Nephron progenitor cell (in vitro differentiated cells): ENCODE measurements at regions not wholly inside any gene's neighbourhood (a gene's known extent, or its start where the extent isn't known, plus 50 kb on each side); places are given as distances from the start of the nearest gene placed in this dataset.

Experiments used
- DNase-seq: peaks from one replicate; pipeline ENCODE4 v3.0.0; 2021
- H3K27ac Mint-ChIP-seq: 2 replicates; pipeline ENCODE4 v1.8.0; 2021; ENCODE audit warnings: mild to moderate bottlenecking, moderate library complexity, mixed read lengths
- H3K27me3 Mint-ChIP-seq: 2 replicates; pipeline ENCODE4 v1.8.0; 2021; ENCODE audit warnings: mild to moderate bottlenecking, low read depth, mixed read lengths; ENCODE audit not compliant: poor library complexity
- H3K36me3 Mint-ChIP-seq: 2 replicates; pipeline ENCODE4 v1.8.0; 2021; ENCODE audit warnings: low read depth, mixed read lengths
- H3K4me1 Mint-ChIP-seq: 2 replicates; pipeline ENCODE4 v1.8.0; 2021; ENCODE audit warnings: mixed read lengths
- H3K4me3 Mint-ChIP-seq: 2 replicates; pipeline ENCODE4 v1.8.0; 2021; ENCODE audit warnings: mild to moderate bottlenecking, moderate library complexity, mixed read lengths
- H3K9me3 Mint-ChIP-seq: 2 replicates; pipeline ENCODE4 v1.8.0; 2021; ENCODE audit warnings: mild to moderate bottlenecking, moderate library complexity, mixed read lengths
- TF ChIP-seq, protein P1 (sequence below): fragments of 200-600 bp; sonication (generic); IDR thresholded peaks from 2 replicates; pipeline ENCODE4 v1.5.0; 2021; ENCODE audit warnings: antibody characterized with exemption

GRCh38 chr1:101307985-101308689, 71.3 kb downstream of the S1PR1 start:
- Mint-ChIP-seq H3K4me1 (peaks cover 72% of the 10 kb centered on the region), H3K4me3 (no peak overlapping the region), H3K9me3 (peaks cover 3% of the 10 kb centered on the region), H3K27ac (peak overlapping the region; percentile 47), H3K27me3 (peaks cover 7% of the 10 kb centered on the region), H3K36me3 (no peaks in the 10 kb centered on the region)
- no peak for DNase-seq
- TF ChIP-seq, protein P1, sequence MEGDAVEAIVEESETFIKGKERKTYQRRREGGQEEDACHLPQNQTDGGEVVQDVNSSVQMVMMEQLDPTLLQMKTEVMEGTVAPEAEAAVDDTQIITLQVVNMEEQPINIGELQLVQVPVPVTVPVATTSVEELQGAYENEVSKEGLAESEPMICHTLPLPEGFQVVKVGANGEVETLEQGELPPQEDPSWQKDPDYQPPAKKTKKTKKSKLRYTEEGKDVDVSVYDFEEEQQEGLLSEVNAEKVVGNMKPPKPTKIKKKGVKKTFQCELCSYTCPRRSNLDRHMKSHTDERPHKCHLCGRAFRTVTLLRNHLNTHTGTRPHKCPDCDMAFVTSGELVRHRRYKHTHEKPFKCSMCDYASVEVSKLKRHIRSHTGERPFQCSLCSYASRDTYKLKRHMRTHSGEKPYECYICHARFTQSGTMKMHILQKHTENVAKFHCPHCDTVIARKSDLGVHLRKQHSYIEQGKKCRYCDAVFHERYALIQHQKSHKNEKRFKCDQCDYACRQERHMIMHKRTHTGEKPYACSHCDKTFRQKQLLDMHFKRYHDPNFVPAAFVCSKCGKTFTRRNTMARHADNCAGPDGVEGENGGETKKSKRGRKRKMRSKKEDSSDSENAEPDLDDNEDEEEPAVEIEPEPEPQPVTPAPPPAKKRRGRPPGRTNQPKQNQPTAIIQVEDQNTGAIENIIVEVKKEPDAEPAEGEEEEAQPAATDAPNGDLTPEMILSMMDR = no peak

DNA sequence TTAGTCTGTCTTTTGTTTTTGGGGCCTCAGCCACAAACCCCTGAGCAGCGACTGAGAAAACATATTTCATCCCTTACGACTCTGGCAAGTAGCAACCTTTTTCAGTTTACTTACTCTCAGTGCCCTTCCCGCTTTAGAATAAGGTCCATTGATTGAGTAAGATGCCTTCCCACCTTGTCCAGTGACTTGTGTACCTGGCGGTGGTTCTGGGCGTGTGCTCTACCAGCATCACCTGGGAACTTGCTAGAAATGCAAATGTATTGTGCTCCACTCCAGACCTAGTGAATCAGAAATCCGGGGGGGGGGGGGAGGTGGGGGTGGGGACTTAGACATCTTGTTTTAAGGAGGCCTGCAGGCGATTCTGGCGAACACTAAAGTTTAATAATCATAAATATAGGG, 72.1 kb downstream of the S1PR1 start:
- Mint-ChIP-seq H3K27me3 (peaks cover 7% of the 10 kb centered on the region), H3K27ac (peak overlapping the region; percentile 77), H3K9me3 (peaks cover 3% of the 10 kb centered on the region), H3K4me1 (peaks cover 69% of the 10 kb centered on the region), H3K4me3 (peak overlapping the region; percentile 80), H3K36me3 (no peaks in the 10 kb centered on the region)
- TF ChIP-seq, protein P1 = no peak
- DNase-seq = no peak

GRCh38 chr1:101309334-101310311, 72.8 kb downstream of the S1PR1 start:
- Mint-ChIP-seq H3K27me3 (peaks cover 7% of the 10 kb centered on the region), H3K36me3 (no peaks in the 10 kb centered on the region), H3K9me3 (peaks cover 3% of the 10 kb centered on the region), H3K4me3 (peak overlapping the region; percentile 80), H3K4me1 (peaks cover 64% of the 10 kb centered on the region), H3K27ac (peak overlapping the region; percentile 32)
- DNase-seq = peak; percentile 69
- TF ChIP-seq, protein P1 = peak; percentile 81

- no peak for DNase-seq
- Mint-ChIP-seq H3K36me3 (no peaks in the 10 kb centered on the region), H3K27me3 (peaks cover 10% of the 10 kb centered on the region), H3K27ac (no peak overlapping the region), H3K9me3 (peaks cover 3% of the 10 kb centered on the region), H3K4me1 (peaks cover 65% of the 10 kb centered on the region), H3K4me3 (peak overlapping the region; percentile 80)
- TF ChIP-seq, protein P1 = no peak
These were observed 73.7 kb downstream of the S1PR1 start for GRCh38 chr1:101310506-101310905.

- no peak overlapping the region for H3K4me3 Mint-ChIP-seq
- peaks cover 3% of the 10 kb centered on the region for H3K9me3 Mint-ChIP-seq
- H3K36me3 Mint-ChIP-seq = no peaks in the 10 kb centered on the region
- H3K27me3 Mint-ChIP-seq = peaks cover 10% of the 10 kb centered on the region
- no peak overlapping the region for H3K27ac Mint-ChIP-seq
- no peak for DNase-seq
- peaks cover 67% of the 10 kb centered on the region for H3K4me1 Mint-ChIP-seq
- TF ChIP-seq, protein P1 = no peak
These were observed 74.5 kb downstream of the S1PR1 start for GRCh38 chr1:101311146-101311920.
